HepG2 (cell line): ENCODE measurements at regions not wholly inside any gene's neighbourhood (a gene's known extent, or its start where the extent isn't known, plus 50 kb on each side); places are given as distances from the start of the nearest gene placed in this dataset.
"Not testable (repeated sequence)": the region's sequence is repeated elsewhere in the genome, so short reads cannot be mapped to it uniquely, and the experiment has no call there.

Experiments
- ATM ChIP-seq: fragments of 450-650 bp; IDR thresholded peaks from 2 replicates; pipeline ENCODE4 v1.7.1; 2017; ENCODE audit warnings: mild to moderate bottlenecking, borderline replicate concordance
- CTCF ChIP-seq: sonication (generic); formaldehyde crosslinking; IDR thresholded peaks from 2 replicates; pipeline ENCODE4 v1.5.0; 2020; ENCODE audit warnings: mild to moderate bottlenecking, missing genetic modification reagents, moderate library complexity
- ZNF3 ChIP-seq: IDR thresholded peaks from 2 replicates; pipeline ENCODE4 v1.7.0; 2017; ENCODE audit warnings: inconsistent platforms

GRCh38 chr1:146672608-146673007 is 265.5 kb upstream of the NBPF12 start:
- TF ChIP-seq ATM; ZNF3 (CRISPR knock-in tag); CTCF (CRISPR knock-in tag): not testable (repeated sequence)
